Inflammatory macrophage treated with lipopolysaccharide for 4 hours (primary cell): ENCODE measurements at regions not wholly inside any gene's neighbourhood (a gene's known extent, or its start where the extent isn't known, plus 50 kb on each side); places are given as distances from the start of the nearest gene placed in this dataset.

Experiments used
- DNase-seq: peaks from one replicate; pipeline ENCODE4 v3.0.0-alpha.2; 2020

DNA sequence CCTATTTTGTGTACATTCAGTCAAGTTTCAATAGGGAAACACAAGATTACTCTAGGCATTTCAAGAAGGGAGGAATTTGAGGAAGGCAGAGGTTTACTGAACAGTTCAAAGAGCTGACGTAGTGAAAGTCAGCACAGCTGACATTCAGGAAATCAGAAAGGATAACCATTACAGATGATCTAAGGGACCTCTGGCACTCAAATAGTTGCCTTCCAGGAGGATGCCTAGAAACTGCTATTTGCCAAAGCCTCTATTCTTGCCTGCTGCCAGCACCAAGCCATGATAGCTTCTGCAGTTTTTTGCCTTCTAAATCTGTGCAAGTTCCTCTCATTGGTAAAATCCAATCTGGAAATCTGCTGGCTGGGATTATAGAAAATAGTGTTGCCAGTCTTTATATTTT, 373.1 kb downstream of the CSNK1G3 start:
- DNase-seq: no peak

GRCh38 chr5:123882965-123883345, 371.0 kb downstream of the CSNK1G3 start:
- DNase-seq: no peak

GRCh38 chr5:123882319-123882964, 370.5 kb downstream of the CSNK1G3 start:
- no peak for DNase-seq

GRCh38 chr5:123881759-123882244, 369.8 kb downstream of the CSNK1G3 start:
- no peak for DNase-seq

DNA sequence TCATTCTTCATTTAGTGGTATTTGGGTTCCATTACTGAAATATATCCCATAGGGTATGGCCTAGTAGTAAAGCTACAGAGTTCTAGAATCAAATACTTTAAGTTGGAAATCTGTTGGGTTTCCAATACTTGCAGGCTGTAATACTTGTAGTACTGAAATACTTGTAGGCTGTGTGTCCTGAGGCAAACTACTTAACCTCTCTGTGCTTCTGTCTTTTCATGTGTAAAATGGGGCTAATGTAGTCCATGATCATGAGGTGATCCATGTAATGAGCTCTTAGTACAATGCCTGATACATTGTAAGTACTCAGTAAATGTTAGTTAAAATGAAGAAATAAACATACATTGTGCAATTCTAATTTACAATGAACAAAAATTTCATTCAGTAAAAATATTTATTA, 368.9 kb downstream of the CSNK1G3 start:
- DNase-seq: no peak

DNA sequence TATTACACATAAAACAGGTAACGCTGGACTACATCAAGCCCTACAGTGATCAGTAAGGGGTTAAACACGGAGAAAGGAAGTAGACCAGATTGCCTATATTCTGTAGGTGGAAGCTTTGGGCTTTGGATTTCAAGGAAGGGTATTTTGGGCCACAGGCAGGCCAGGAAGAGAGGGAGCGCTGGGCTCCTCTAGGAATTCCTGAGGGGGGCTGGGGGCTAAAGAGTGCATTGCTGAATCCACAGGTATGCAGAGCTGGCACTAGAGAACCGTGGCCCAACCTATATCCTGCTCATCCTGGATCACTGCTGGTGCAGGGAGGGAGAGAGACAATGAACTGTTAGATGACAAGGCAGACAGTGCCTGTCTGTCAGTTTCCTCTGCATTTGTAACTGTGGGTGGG, 367.1 kb downstream of the CSNK1G3 start:
- no peak for DNase-seq

DNA sequence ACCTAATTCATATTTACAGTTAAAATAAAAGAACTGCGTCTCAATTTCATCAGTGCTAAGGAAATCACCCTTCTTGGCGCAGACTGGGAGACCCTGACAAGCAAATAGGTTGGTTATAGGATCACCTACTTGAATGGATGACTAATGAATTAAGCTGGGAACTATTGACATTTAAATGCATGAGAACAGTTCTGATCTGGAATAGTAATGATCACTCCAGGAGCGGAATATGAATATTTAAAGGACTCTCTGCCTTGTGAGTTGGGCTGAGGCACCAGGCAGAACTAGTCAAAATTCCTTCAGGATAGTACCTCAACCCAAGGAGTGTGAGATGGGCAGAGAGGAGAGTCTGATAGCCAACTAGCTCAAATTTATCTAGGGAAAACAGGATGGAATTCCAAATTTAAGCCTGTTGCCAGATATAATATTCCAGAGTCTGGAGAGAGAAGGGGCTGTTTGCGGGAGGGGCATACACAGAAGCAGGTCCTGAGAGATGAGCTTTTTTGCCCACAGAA, 364.4 kb downstream of the CSNK1G3 start:
- DNase-seq: no peak

DNA sequence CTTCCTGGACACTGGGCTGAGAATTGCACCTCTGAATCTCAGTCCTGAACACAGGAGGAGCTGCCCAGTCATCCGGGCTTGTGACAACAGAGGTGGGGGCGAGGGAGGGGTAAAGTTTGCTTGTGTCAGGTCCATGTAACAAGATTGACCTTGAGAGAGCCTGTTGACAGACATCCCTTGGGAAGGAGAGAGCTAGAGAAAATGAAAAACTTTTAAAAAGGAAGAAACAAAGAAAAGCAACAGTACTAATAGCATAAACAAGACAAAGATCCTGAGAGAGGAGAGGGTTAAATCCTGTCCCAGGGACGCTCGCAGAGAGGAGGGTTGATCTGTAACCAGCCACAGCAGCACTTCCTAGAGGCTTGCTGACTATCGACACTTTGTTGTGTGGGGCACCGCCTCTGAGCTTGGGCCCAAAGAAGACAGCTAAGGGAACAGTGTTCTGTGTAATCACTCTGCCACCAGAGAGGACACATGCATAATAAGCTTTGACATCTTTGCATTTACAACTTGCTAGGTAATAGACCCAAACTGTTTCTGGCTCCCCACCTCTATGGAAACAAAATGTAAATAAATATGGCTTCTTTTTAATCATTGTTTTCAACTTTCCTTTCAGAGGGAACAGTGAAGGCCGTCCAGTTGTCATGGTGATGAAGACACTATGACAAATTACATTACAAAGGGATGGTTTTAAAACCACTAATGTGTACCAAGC, 363.7 kb downstream of the CSNK1G3 start:
- no peak for DNase-seq

DNA sequence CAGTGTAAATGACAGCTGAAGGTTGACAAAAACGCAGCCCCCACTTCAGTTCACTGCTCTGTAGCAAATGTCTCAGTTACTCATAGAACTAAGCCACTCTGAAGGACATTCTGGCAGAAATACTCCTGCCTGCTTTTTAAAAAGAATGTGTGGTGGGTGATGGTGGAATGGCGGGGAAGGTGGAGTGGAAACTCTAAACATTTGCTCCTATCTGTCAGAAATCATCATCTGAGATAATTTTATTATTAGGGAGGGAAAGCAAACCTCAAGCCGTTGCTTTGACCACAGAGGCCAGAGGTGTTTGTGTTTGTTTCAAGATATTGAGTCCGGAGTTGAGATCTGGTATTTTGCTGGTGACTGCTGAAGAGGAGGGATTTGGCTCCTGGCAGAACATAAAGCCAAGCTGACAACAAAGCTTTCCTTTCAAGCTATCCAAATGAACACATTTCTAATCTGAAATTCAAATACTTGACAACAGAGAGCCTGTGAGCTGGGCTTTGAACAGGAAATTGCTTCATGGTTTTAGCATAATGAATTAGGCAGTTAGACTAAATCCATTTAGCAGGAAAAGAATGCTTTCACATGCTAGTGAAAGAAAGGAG, 362.7 kb downstream of the CSNK1G3 start:
- no peak for DNase-seq

DNA sequence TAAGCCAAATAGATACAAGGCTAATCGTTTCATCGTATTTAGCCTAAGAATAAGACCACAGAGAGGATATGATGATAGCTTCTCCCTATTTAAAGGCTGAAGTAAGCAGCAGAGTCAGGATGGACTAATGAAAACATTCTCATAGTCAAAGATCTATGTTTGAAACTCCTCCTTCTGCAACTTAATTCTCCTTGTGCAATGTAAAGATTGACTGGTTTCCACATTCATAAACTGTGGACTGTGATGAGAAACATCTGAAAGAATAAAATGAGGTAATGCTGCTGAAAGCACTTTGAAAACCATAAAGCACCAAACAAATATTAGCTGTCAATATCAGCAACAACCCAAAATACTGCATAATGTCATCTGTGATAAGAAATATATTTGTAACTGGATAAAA, 361.9 kb downstream of the CSNK1G3 start:
- DNase-seq: no peak

DNA sequence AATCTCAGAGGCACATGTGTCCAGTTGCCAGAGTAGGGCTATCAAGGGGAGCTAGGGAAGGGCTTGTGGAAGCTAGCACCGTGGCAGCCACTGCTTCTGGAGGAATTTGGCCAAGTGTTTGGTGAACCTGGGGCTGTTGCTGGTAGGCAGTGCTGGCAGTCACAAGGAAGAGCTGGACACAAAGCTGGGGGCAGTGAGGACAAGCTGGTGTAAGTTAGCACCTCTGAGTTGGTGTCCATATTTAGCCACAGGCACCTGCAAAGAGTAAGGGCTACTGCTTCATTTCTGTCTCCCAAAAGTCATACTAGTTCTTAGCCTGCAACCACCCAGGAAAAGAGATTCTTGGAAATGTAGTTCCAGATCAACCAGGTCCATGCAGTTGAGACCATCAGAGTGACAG, 359.4 kb downstream of the CSNK1G3 start:
- DNase-seq: no peak

GRCh38 chr5:123868881-123869280, 356.9 kb downstream of the CSNK1G3 start:
- DNase-seq: no peak

- DNase-seq: no peak
Measured at GRCh38 chr5:123868267-123868666, 356.3 kb downstream of the CSNK1G3 start.

GRCh38 chr5:123865641-123866040, 353.7 kb downstream of the CSNK1G3 start:
- no peak for DNase-seq

- DNase-seq: no peak
Measured at GRCh38 chr5:123864578-123864977, 352.6 kb downstream of the CSNK1G3 start.

DNA sequence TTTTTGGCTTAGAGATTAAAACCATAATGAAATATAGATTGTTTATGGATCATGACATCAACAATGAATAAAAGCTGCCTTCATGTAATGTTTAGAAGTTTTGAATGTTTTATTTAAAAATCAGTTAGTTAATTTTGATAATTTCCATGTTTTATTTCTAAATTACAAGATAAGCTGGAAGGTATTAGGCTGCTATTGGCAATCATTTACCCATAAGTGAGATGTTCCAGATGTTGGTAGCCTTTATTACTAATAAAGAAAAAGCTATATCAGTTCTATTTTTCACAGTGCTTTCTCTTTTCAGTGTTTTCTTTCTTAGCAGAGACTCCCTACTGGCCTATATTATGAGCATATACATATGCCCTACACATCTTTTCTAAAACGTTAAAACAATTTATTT, 347.0 kb downstream of the CSNK1G3 start:
- no peak for DNase-seq

- no peak for DNase-seq
Measured at GRCh38 chr5:123856766-123857165, 344.8 kb downstream of the CSNK1G3 start.

GRCh38 chr5:123855609-123856008, 343.6 kb downstream of the CSNK1G3 start:
- DNase-seq: no peak

GRCh38 chr5:123845356-123846100, 333.6 kb downstream of the CSNK1G3 start:
- DNase-seq: no peak

DNA sequence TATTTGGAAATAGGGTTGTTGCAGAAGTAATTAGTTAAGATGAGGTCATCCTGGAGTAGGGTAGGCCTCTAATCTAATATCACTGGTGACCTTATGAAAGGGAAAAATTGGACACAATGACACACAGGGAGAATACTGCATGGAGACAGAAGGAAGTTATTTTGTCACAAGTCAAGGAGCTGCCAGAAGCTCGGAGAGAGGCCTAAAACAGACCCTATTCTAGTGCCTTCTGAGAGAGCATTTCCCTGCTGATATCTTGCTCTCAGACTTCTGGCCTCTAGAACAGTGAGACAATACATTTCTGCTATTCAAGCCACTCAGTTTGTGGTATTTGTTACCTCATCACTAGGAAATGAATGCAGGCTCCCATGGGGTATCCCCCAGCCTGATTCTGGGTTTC, 332.9 kb downstream of the CSNK1G3 start:
- DNase-seq: no peak

DNA sequence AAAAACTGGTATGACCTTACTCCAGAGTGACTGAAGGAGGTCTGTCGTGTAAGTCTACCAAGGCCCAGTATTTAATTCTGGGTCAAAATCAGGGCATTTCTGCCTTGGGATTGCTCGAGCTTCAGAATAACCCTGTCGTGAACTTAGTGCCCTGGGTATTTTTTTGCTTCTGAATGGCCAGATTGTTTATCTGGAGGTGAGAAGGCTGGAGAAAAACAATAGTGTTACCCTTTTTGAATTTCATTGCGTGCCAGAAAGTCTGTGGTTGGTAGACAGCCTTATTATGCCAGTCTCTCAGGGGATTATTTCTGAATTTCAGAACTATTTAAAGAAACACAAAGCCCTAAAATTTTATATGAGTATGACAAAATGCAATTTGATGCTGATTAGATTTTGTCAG, 323.4 kb downstream of the CSNK1G3 start:
- DNase-seq: no peak

DNA sequence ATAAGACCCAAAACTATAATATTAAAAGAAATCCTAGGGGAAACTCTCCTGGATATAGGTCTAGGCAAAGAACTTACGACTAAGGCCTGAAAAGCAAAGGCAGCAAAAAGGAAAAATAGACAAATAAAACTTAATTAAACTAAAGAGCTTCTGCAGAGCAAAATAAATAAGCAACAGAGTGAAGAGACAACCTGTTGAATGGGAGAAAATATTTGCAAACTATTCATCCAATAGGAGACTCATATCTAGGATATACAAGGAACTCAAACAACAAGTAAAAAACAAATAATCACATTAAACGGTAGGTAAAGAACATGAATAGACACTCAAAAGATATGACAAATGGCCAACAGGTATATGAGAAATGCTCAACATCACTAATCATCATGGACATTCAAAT, 318.6 kb downstream of the CSNK1G3 start:
- no peak for DNase-seq

DNA sequence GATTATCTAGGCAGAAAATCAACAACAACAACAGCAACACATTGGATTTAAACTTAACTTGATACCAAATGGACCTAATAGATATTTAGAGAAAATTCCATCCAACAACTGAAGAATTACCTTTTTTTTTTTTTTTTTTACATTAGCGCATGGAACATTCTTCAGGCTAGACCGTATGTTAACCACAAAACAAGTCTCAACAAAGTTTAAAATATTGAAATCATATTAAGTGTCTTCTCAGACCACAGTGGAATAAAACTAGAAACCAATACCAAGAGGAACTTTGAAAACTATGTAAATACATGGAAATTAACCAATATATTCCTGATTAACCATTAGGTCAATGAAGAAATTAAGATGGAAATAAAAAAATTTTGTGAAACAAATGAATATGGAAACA, 315.8 kb downstream of the CSNK1G3 start:
- DNase-seq: no peak
